Tibial nerve (tissue), 4 donors: ENCODE measurements at regions not wholly inside any gene's neighbourhood (a gene's known extent, or its start where the extent isn't known, plus 50 kb on each side); places are given as distances from the start of the nearest gene placed in this dataset.

ENCODE experiments used
- EP300 ChIP-seq, 2 donors: sonication (generic); formaldehyde crosslinking; IDR thresholded peaks; one replicate each; pipeline ENCODE4 v1.6.1; 2017; ENCODE audit warnings: antibody characterized with exemption in 2 of 2, mild to moderate bottlenecking in 1 of 2
- TF ChIP-seq, protein P1 (sequence below), 5 experiments: fragments of 200-600 bp in 3 of 5; fragments of 450-650 bp in 2 of 5; sonication (generic) in 3 of 5; IDR thresholded peaks; one replicate each; pipeline ENCODE4 v1.5.1; 2016 to 2019; ENCODE audit warnings: antibody characterized with exemption in 5 of 5, mild to moderate bottlenecking in 3 of 5, moderate library complexity in 2 of 5

DNA sequence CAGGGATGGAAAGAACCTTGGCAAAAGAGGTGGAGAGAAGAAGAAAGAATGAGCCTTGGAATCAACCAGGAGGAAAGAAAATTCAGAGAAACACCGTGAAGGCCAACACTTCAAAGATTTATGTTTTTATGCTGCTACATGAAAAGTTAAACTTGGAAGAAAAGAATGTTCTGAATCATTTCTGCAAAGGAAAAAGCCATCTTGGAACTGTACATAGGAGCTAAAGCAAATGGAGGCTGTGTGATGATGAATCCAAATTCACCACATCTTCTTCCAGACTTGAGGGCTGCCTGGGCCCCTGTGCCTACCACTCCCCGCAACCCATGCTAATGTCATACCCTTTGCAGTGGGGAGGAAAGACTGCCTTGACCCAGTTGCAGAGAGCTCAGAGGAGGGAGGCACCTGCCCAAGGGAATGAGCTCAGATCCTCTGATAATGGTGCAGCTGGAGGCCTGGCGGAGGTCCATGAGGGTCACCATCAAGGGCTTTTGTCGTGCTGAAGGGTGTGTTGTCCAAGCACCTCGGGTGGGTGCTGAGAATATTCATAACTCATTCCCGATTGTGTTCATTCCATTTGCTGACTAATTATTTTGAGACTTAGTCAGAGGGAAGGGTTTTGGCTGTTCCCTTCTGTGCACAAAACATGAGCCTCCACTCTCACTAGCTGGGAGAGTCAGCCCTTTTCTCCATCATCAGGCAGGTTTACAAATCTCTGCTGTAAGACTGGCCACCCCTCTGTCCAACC lies 245.8 kb upstream of the JAG1 start:
- TF ChIP-seq, protein P1, sequence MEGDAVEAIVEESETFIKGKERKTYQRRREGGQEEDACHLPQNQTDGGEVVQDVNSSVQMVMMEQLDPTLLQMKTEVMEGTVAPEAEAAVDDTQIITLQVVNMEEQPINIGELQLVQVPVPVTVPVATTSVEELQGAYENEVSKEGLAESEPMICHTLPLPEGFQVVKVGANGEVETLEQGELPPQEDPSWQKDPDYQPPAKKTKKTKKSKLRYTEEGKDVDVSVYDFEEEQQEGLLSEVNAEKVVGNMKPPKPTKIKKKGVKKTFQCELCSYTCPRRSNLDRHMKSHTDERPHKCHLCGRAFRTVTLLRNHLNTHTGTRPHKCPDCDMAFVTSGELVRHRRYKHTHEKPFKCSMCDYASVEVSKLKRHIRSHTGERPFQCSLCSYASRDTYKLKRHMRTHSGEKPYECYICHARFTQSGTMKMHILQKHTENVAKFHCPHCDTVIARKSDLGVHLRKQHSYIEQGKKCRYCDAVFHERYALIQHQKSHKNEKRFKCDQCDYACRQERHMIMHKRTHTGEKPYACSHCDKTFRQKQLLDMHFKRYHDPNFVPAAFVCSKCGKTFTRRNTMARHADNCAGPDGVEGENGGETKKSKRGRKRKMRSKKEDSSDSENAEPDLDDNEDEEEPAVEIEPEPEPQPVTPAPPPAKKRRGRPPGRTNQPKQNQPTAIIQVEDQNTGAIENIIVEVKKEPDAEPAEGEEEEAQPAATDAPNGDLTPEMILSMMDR (IDR thresholded peaks at IDR 0.05) = no peak
- TF ChIP-seq EP300 (IDR thresholded peaks at IDR 0.05) = no peak
